WTC11 (cell line): ENCODE measurements at regions not wholly inside any gene's neighbourhood (a gene's known extent, or its start where the extent isn't known, plus 50 kb on each side); places are given as distances from the start of the nearest gene placed in this dataset.
A peak's percentile ranks its signal among the peaks of the same experiment; 100 is the strongest.

ENCODE experiments used
- ATAC-seq: fragments of 200-7000 bp; cut with Tn5 transposase; 2 replicates; pipeline ENCODE4 v1.10.0; 2021; ENCODE audit warnings: mild to moderate bottlenecking, moderate library complexity
- CTCF ChIA-PET: fragments of 300-600 bp; sonication (Branson Sonifier 250); formaldehyde crosslinking; loops from one replicate; lab custom pipeline; 2021; ENCODE audit warnings: antibody characterized with exemption; lab: Charles Lee
- POLR2A ChIA-PET: fragments of 350-600 bp; sonication (Branson Sonifier 250); formaldehyde crosslinking; loops from one replicate; lab custom pipeline; 2021; ENCODE audit warnings: antibody characterized with exemption; lab: Charles Lee
- DNase-seq: peaks from one replicate; pipeline ENCODE4 v3.0.0; 2021; ENCODE audit warnings: low spot score
- H3K27ac Mint-ChIP-seq: 2 replicates; pipeline ENCODE4 v1.8.0; 2021; ENCODE audit warnings: mixed read lengths
- H3K27me3 Mint-ChIP-seq: 2 replicates; pipeline ENCODE4 v1.8.0; 2021; ENCODE audit warnings: low read depth, mild to moderate bottlenecking, moderate library complexity, mixed read lengths
- H3K36me3 Mint-ChIP-seq: 2 replicates; pipeline ENCODE4 v1.8.0; 2021; ENCODE audit warnings: mixed read lengths
- H3K4me1 Mint-ChIP-seq: 2 replicates; pipeline ENCODE4 v1.8.0; 2022; ENCODE audit warnings: mixed read lengths
- H3K4me3 Mint-ChIP-seq: 2 replicates; pipeline ENCODE4 v1.8.0; 2021; ENCODE audit warnings: mild to moderate bottlenecking, moderate library complexity, mixed read lengths
- H3K9me3 Mint-ChIP-seq: 2 replicates; pipeline ENCODE4 v1.8.0; 2021; ENCODE audit warnings: mixed read lengths
- GABPB1 ChIP-seq: sonication (generic); formaldehyde crosslinking; IDR thresholded peaks from 2 replicates; pipeline ENCODE4 v1.8.1; 2023; ENCODE audit warnings: mild to moderate bottlenecking, missing genetic modification reagents
- HMGA2 ChIP-seq: fragments of 250-450 bp; sonication (Bioruptor Pico); IDR thresholded peaks from 2 replicates; pipeline ENCODE4 v1.4.0; 2021; ENCODE audit warnings: mild to moderate bottlenecking, moderate library complexity
- HMGXB4 ChIP-seq: sonication (generic); formaldehyde crosslinking; IDR thresholded peaks from 2 replicates; pipeline ENCODE4 v1.8.1; 2023; ENCODE audit warnings: mild to moderate bottlenecking, moderate library complexity, missing genetic modification reagents
- MLX ChIP-seq: sonication (generic); formaldehyde crosslinking; IDR thresholded peaks from 2 replicates; pipeline ENCODE4 v1.8.1; 2023; ENCODE audit warnings: mild to moderate bottlenecking, missing genetic modification reagents, moderate library complexity
- MXD4 ChIP-seq: fragments of 250-450 bp; sonication (Bioruptor Pico); IDR thresholded peaks from 2 replicates; pipeline ENCODE4 v1.8.0; 2021; ENCODE audit warnings: mild to moderate bottlenecking, moderate library complexity, borderline replicate concordance
- PRRX2 ChIP-seq: fragments of 250-450 bp; sonication (Bioruptor Pico); IDR thresholded peaks from 2 replicates; pipeline ENCODE4 v1.8.0; 2021; ENCODE audit warnings: mild to moderate bottlenecking
- RORB ChIP-seq: fragments of 250-450 bp; sonication (Bioruptor Pico); IDR thresholded peaks from 2 replicates; pipeline ENCODE4 v1.9.0; 2021; ENCODE audit warnings: mild to moderate bottlenecking
- TCF7 ChIP-seq: sonication (generic); formaldehyde crosslinking; IDR thresholded peaks from 2 replicates; pipeline ENCODE4 v1.8.0; 2022; ENCODE audit warnings: mild to moderate bottlenecking, low read depth, missing genetic modification reagents, moderate library complexity
- TEAD1 ChIP-seq: sonication (generic); formaldehyde crosslinking; IDR thresholded peaks from 2 replicates; pipeline ENCODE4 v1.8.0; 2022; ENCODE audit warnings: mild to moderate bottlenecking, missing genetic modification reagents
- ZNF219 ChIP-seq: sonication (generic); formaldehyde crosslinking; IDR thresholded peaks from 2 replicates; pipeline ENCODE4 v1.8.0; 2023; ENCODE audit warnings: missing genetic modification reagents, mild to moderate bottlenecking, borderline replicate concordance
- ZNF423 ChIP-seq: fragments of 250-450 bp; sonication (Bioruptor Pico); IDR thresholded peaks from 2 replicates; pipeline ENCODE4 v2.1.2; 2022; ENCODE audit warnings: mild to moderate bottlenecking, moderate library complexity
- ZNF671 ChIP-seq: fragments of 250-450 bp; sonication (Bioruptor Pico); IDR thresholded peaks from 2 replicates; pipeline ENCODE4 v1.8.0; 2021; ENCODE audit warnings: mild to moderate bottlenecking
- TF ChIP-seq, protein P1 (sequence below): sonication (generic); formaldehyde crosslinking; IDR thresholded peaks from 2 replicates; pipeline ENCODE4 v1.8.1; 2023; ENCODE audit warnings: mild to moderate bottlenecking, missing genetic modification reagents
- TF ChIP-seq, protein P2 (sequence below): sonication (generic); formaldehyde crosslinking; IDR thresholded peaks from 2 replicates; pipeline ENCODE4 v1.8.0; 2023; ENCODE audit warnings: missing genetic modification reagents, mild to moderate bottlenecking, borderline replicate concordance
- TF ChIP-seq, protein P3 (sequence below): sonication (generic); formaldehyde crosslinking; IDR thresholded peaks from 2 replicates; pipeline ENCODE4 v1.8.0; 2022; ENCODE audit warnings: mild to moderate bottlenecking, missing genetic modification reagents
- TF ChIP-seq, protein P4 (sequence below): sonication (generic); formaldehyde crosslinking; IDR thresholded peaks from 2 replicates; pipeline ENCODE4 v1.8.1; 2023; ENCODE audit warnings: mild to moderate bottlenecking, missing genetic modification reagents, borderline replicate concordance

GRCh38 chr12:4024701-4025100 is 151.5 kb upstream of the PARP11 start:
- H3K4me3 Mint-ChIP-seq: peak overlapping the region; percentile 50
- ChIA-PET POLR2A (interaction anchor here (0.5 to 1.5 kb wide), 6 partner anchors 12 to 260 kb away, joined by 3 to 5 read pairs (median 4); partner anchors contain the start of gene CCND2), CTCF (interaction anchor here (0.7 to 6.3 kb wide), 8 partner anchors 9 to 252 kb away, joined by 3 to 21 read pairs (median 4); no protein-coding TSS in a partner anchor)
- DNase-seq: peak; percentile 21
- H3K4me1 Mint-ChIP-seq: peaks cover 80% of the 10 kb centered on the region
- peak overlapping the region; percentile 99 for H3K27ac Mint-ChIP-seq
- peaks cover 15% of the 10 kb centered on the region for H3K27me3 Mint-ChIP-seq
- no peak for TF ChIP-seq MXD4 (CRISPR knock-in tag)
- TF ChIP-seq TEAD1 (CRISPR knock-in tag): no peak
- no peak for TF ChIP-seq MLX
- TF ChIP-seq HMGXB4 (CRISPR knock-in tag): no peak
- TF ChIP-seq RORB: no peak
- TF ChIP-seq PRRX2 (CRISPR knock-in tag): no peak
- TF ChIP-seq, protein P1, sequence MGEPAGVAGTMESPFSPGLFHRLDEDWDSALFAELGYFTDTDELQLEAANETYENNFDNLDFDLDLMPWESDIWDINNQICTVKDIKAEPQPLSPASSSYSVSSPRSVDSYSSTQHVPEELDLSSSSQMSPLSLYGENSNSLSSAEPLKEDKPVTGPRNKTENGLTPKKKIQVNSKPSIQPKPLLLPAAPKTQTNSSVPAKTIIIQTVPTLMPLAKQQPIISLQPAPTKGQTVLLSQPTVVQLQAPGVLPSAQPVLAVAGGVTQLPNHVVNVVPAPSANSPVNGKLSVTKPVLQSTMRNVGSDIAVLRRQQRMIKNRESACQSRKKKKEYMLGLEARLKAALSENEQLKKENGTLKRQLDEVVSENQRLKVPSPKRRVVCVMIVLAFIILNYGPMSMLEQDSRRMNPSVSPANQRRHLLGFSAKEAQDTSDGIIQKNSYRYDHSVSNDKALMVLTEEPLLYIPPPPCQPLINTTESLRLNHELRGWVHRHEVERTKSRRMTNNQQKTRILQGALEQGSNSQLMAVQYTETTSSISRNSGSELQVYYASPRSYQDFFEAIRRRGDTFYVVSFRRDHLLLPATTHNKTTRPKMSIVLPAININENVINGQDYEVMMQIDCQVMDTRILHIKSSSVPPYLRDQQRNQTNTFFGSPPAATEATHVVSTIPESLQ (CRISPR knock-in tag): no peak
- ATAC-seq: peak; percentile 5
- peaks cover 18% of the 10 kb centered on the region for H3K36me3 Mint-ChIP-seq
- H3K9me3 Mint-ChIP-seq: no peaks in the 10 kb centered on the region

- ChIA-PET CTCF (no interaction called here), POLR2A (interaction anchor here (0.5 kb wide), 1 partner anchor 140 kb away, joined by 4 read pairs; no protein-coding TSS in a partner anchor)
- peaks cover 17% of the 10 kb centered on the region for H3K27me3 Mint-ChIP-seq
- no peak overlapping the region for H3K4me3 Mint-ChIP-seq
- no peaks in the 10 kb centered on the region for H3K9me3 Mint-ChIP-seq
- no peak for TF ChIP-seq ZNF219 (CRISPR knock-in tag)
- TF ChIP-seq, protein P2, sequence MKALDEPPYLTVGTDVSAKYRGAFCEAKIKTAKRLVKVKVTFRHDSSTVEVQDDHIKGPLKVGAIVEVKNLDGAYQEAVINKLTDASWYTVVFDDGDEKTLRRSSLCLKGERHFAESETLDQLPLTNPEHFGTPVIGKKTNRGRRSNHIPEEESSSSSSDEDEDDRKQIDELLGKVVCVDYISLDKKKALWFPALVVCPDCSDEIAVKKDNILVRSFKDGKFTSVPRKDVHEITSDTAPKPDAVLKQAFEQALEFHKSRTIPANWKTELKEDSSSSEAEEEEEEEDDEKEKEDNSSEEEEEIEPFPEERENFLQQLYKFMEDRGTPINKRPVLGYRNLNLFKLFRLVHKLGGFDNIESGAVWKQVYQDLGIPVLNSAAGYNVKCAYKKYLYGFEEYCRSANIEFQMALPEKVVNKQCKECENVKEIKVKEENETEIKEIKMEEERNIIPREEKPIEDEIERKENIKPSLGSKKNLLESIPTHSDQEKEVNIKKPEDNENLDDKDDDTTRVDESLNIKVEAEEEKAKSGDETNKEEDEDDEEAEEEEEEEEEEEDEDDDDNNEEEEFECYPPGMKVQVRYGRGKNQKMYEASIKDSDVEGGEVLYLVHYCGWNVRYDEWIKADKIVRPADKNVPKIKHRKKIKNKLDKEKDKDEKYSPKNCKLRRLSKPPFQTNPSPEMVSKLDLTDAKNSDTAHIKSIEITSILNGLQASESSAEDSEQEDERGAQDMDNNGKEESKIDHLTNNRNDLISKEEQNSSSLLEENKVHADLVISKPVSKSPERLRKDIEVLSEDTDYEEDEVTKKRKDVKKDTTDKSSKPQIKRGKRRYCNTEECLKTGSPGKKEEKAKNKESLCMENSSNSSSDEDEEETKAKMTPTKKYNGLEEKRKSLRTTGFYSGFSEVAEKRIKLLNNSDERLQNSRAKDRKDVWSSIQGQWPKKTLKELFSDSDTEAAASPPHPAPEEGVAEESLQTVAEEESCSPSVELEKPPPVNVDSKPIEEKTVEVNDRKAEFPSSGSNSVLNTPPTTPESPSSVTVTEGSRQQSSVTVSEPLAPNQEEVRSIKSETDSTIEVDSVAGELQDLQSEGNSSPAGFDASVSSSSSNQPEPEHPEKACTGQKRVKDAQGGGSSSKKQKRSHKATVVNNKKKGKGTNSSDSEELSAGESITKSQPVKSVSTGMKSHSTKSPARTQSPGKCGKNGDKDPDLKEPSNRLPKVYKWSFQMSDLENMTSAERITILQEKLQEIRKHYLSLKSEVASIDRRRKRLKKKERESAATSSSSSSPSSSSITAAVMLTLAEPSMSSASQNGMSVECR (CRISPR knock-in tag): no peak
- no peak for TF ChIP-seq HMGA2 (CRISPR knock-in tag)
- TF ChIP-seq GABPB1 (CRISPR knock-in tag): peak; percentile 47
- TF ChIP-seq, all 79 proteins: peak for 1
- no peak for DNase-seq
- Mint-ChIP-seq H3K27ac (no peak overlapping the region), H3K4me1 (peaks cover 38% of the 10 kb centered on the region), H3K36me3 (peaks cover 3% of the 10 kb centered on the region; the same call in 1 of the 2 replicates)
- no peak for ATAC-seq
These were observed 142.3 kb upstream of the PARP11 start for GRCh38 chr12:4015225-4016091.

DNA sequence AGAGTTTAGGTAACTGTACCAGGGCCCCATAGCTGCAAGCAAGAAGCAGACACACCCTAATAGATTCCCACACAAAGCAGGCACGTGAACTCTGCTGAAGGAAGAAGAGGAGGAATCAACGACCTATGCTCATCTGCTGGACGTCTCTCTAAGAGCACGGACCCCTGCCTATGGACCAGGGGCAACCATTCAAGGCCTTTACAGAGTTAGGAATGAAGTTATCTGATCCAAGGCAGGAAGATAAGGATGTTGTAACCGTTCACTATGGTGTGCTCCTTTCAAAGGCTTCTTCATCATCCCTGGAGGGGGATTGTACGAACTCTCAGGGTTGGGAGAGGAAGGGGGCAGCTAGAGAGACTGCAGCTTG is 141.6 kb upstream of the PARP11 start:
- POLR2A ChIA-PET: no interaction called here
- H3K4me1 Mint-ChIP-seq: peaks cover 38% of the 10 kb centered on the region
- no peak for TF ChIP-seq ZNF671 (CRISPR knock-in tag)
- no peak for TF ChIP-seq TCF7
- TF ChIP-seq ZNF423: no peak
- TF ChIP-seq, protein P3, sequence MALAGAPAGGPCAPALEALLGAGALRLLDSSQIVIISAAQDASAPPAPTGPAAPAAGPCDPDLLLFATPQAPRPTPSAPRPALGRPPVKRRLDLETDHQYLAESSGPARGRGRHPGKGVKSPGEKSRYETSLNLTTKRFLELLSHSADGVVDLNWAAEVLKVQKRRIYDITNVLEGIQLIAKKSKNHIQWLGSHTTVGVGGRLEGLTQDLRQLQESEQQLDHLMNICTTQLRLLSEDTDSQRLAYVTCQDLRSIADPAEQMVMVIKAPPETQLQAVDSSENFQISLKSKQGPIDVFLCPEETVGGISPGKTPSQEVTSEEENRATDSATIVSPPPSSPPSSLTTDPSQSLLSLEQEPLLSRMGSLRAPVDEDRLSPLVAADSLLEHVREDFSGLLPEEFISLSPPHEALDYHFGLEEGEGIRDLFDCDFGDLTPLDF (CRISPR knock-in tag): no peak
- TF ChIP-seq, protein P4, sequence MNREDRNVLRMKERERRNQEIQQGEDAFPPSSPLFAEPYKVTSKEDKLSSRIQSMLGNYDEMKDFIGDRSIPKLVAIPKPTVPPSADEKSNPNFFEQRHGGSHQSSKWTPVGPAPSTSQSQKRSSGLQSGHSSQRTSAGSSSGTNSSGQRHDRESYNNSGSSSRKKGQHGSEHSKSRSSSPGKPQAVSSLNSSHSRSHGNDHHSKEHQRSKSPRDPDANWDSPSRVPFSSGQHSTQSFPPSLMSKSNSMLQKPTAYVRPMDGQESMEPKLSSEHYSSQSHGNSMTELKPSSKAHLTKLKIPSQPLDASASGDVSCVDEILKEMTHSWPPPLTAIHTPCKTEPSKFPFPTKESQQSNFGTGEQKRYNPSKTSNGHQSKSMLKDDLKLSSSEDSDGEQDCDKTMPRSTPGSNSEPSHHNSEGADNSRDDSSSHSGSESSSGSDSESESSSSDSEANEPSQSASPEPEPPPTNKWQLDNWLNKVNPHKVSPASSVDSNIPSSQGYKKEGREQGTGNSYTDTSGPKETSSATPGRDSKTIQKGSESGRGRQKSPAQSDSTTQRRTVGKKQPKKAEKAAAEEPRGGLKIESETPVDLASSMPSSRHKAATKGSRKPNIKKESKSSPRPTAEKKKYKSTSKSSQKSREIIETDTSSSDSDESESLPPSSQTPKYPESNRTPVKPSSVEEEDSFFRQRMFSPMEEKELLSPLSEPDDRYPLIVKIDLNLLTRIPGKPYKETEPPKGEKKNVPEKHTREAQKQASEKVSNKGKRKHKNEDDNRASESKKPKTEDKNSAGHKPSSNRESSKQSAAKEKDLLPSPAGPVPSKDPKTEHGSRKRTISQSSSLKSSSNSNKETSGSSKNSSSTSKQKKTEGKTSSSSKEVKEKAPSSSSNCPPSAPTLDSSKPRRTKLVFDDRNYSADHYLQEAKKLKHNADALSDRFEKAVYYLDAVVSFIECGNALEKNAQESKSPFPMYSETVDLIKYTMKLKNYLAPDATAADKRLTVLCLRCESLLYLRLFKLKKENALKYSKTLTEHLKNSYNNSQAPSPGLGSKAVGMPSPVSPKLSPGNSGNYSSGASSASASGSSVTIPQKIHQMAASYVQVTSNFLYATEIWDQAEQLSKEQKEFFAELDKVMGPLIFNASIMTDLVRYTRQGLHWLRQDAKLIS: no peak
- TF ChIP-seq, all 79 proteins: peak for 0
- no peak overlapping the region for H3K27ac Mint-ChIP-seq
- no peak for DNase-seq
- H3K9me3 Mint-ChIP-seq: no peaks in the 10 kb centered on the region
- ATAC-seq: no peak
- peaks cover 17% of the 10 kb centered on the region for H3K27me3 Mint-ChIP-seq
- CTCF ChIA-PET: no interaction called here
- peaks cover 3% of the 10 kb centered on the region; the same call in 1 of the 2 replicates for H3K36me3 Mint-ChIP-seq
- H3K4me3 Mint-ChIP-seq: no peak overlapping the region
